ENCODE measurements at regions not wholly inside any gene's neighbourhood (a gene's known extent, or its start where the extent isn't known, plus 50 kb on each side); places are given as distances from the start of the nearest gene placed in this dataset.

DNA sequence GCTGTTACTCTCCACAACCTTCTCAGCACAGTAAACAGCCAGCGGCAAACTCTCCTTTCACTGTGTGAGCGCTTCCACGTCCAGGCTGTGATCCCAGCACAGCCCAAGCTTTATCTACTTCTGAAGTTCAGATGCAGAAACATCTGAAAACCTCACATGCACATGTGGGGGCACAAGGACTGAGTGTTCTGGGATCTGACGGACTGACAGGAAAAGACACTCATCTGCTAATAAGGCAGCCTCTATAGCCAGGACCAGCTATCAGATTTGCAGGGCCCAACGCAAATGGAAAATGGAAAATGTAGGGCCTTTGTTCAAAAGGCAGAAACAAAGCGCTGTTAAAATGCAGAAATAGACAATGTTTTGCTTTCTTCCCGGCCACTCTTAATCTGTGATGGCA lies 133.8 kb upstream of the ARHGAP28 start:
- no peaks in the 10 kb centered on the region for H3K27me3 ChIP-seq (ENCODE audit: insufficient read depth, low read length, poor library complexity, severe bottlenecking)
- ChIA-PET POLR2A (no interaction called here), CTCF (no interaction called here)
- H3K9me3 ChIP-seq (ENCODE audit: low read length), result no peaks in the 10 kb centered on the region
- no peak overlapping the region for H3K4me3 ChIP-seq (ENCODE audit: low read length)
- no peak for DNase-seq
- H3K27me3 Mint-ChIP-seq, result no peaks in the 10 kb centered on the region
- H3K4me1 Mint-ChIP-seq, result no peaks in the 10 kb centered on the region
- H3K27ac ChIP-seq (ENCODE audit: low read depth, low read length), result no peak overlapping the region
- H3K36me3 Mint-ChIP-seq, result no peaks in the 10 kb centered on the region
- peaks cover 0 to 10% (median 7%) of the 10 kb centered on the region in 5 donors for H3K9me3 Mint-ChIP-seq
- H3K4me3 Mint-ChIP-seq, result no peak overlapping the region
- H3K4me1 ChIP-seq (ENCODE audit: insufficient read depth, low read length), result no peaks in the 10 kb centered on the region
- no peaks in the 10 kb centered on the region for H3K36me3 ChIP-seq (ENCODE audit: insufficient read depth, low read length)
- no peak overlapping the region for H3K27ac Mint-ChIP-seq

DNA sequence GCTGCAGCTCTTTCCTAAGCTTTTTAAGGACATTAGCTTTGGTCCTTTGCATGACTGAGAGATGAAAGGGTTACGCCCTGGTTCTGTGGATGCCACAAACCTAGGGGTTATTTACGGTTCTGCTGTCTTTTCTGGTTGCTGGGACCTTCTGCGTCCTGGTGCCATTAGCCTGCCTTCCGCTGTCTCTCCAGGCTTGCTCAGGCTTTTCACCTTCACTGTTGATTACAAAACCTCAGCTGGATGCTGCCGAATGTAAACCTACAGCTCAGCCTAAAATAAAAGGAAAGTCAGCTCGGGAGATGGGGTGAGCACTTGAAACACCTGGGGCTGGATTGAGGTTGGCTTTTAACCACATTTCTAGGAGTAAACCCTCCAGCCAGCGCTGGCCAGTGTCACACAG lies 130.9 kb upstream of the ARHGAP28 start:
- DNase-seq, result no peak
- H3K4me3 ChIP-seq (ENCODE audit: low read length), result no peak overlapping the region
- no peaks in the 10 kb centered on the region for H3K36me3 Mint-ChIP-seq
- POLR2A ChIA-PET, result no interaction called here
- CTCF ChIA-PET, result no interaction called here
- H3K9me3 ChIP-seq (ENCODE audit: low read length), result no peaks in the 10 kb centered on the region
- H3K4me1 ChIP-seq (ENCODE audit: insufficient read depth, low read length), result no peaks in the 10 kb centered on the region
- no peaks in the 10 kb centered on the region for H3K27me3 ChIP-seq (ENCODE audit: insufficient read depth, low read length, poor library complexity, severe bottlenecking)
- H3K27ac Mint-ChIP-seq, result no peak overlapping the region
- H3K4me3 Mint-ChIP-seq, result no peak overlapping the region
- no peak overlapping the region for H3K27ac ChIP-seq (ENCODE audit: low read depth, low read length)
- peaks cover 0 to 10% (median 4%) of the 10 kb centered on the region in 5 donors for H3K9me3 Mint-ChIP-seq
- H3K4me1 Mint-ChIP-seq, result no peaks in the 10 kb centered on the region
- H3K27me3 Mint-ChIP-seq, result peaks cover 0 to 2% of the 10 kb centered on the region in 2 donors
- no peaks in the 10 kb centered on the region for H3K36me3 ChIP-seq (ENCODE audit: insufficient read depth, low read length)

- Mint-ChIP-seq H3K36me3 (no peaks in the 10 kb centered on the region), H3K9me3 (peaks cover 0 to 7% (median 4%) of the 10 kb centered on the region in 5 donors)
- CTCF ChIA-PET, result no interaction called here
Observed at GRCh38 chr18:6600667-6601167, 128.8 kb upstream of the ARHGAP28 start.

GRCh38 chr18:6601241-6601640 lies 128.3 kb upstream of the ARHGAP28 start:
- CTCF ChIA-PET, result no interaction called here
- Mint-ChIP-seq H3K27ac (no peak overlapping the region), H3K36me3 (no peaks in the 10 kb centered on the region), H3K9me3 (peaks cover 0 to 7% (median 3%) of the 10 kb centered on the region in 5 donors), H3K4me3 (no peak overlapping the region), H3K27me3 (peaks cover 0 to 2% of the 10 kb centered on the region in 2 donors), H3K4me1 (no peaks in the 10 kb centered on the region)
- Histone ChIP-seq H3K4me1 (ENCODE audit: insufficient read depth, low read length) (no peaks in the 10 kb centered on the region), H3K27me3 (ENCODE audit: insufficient read depth, low read length, poor library complexity, severe bottlenecking) (no peaks in the 10 kb centered on the region), H3K36me3 (ENCODE audit: insufficient read depth, low read length) (no peaks in the 10 kb centered on the region), H3K27ac (ENCODE audit: low read depth, low read length) (no peak overlapping the region), H3K4me3 (ENCODE audit: low read length) (no peak overlapping the region), H3K9me3 (ENCODE audit: low read length) (no peaks in the 10 kb centered on the region)
- no peak for DNase-seq
- POLR2A ChIA-PET, result no interaction called here

More at GRCh38 chr18:6600667-6601167, 128.8 kb upstream of the ARHGAP28 start:
- Histone ChIP-seq H3K4me1 (ENCODE audit: insufficient read depth, low read length) (no peaks in the 10 kb centered on the region), H3K4me3 (ENCODE audit: low read length) (no peak overlapping the region), H3K27ac (ENCODE audit: low read depth, low read length) (no peak overlapping the region), H3K27me3 (ENCODE audit: insufficient read depth, low read length, poor library complexity, severe bottlenecking) (no peaks in the 10 kb centered on the region), H3K36me3 (ENCODE audit: insufficient read depth, low read length) (no peaks in the 10 kb centered on the region), H3K9me3 (ENCODE audit: low read length) (no peaks in the 10 kb centered on the region)
- POLR2A ChIA-PET, result no interaction called here
- no peak overlapping the region for H3K27ac Mint-ChIP-seq
- H3K4me3 Mint-ChIP-seq, result no peak overlapping the region
- H3K4me1 Mint-ChIP-seq, result no peaks in the 10 kb centered on the region
- peaks cover 0 to 2% of the 10 kb centered on the region in 2 donors for H3K27me3 Mint-ChIP-seq
- no peak for DNase-seq

DNA sequence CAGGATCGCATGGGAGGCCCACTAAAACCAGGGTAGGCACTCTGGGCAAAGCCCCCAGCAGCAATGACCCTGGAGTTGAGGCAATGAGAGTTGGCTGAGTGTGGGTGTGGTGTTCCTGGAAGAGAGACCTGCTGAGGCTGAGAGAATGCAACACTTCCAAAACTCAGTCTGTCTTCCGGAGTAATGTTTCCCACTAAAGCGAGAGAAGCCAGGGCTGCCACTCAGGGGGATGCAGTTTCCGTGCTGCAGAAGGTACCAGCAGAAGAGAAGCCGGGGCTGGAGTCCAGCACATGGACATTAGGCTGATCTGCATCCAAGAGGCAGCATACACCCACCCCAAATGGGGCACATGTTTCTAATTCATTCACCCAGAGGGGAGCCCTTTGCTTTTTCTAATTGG lies 127.2 kb upstream of the ARHGAP28 start:
- Histone ChIP-seq H3K36me3 (ENCODE audit: insufficient read depth, low read length) (no peaks in the 10 kb centered on the region), H3K27me3 (ENCODE audit: insufficient read depth, low read length, poor library complexity, severe bottlenecking) (no peaks in the 10 kb centered on the region), H3K4me1 (ENCODE audit: insufficient read depth, low read length) (no peaks in the 10 kb centered on the region), H3K4me3 (ENCODE audit: low read length) (no peak overlapping the region), H3K27ac (ENCODE audit: low read depth, low read length) (no peak overlapping the region), H3K9me3 (ENCODE audit: low read length) (no peaks in the 10 kb centered on the region)
- no peaks in the 10 kb centered on the region for H3K4me1 Mint-ChIP-seq
- peak overlapping the region in 1 of 7 donors; percentile 3 for H3K4me3 Mint-ChIP-seq
- peaks cover 0 to 7% (median 2%) of the 10 kb centered on the region in 5 donors for H3K9me3 Mint-ChIP-seq
- no peak for DNase-seq
- ChIA-PET POLR2A (no interaction called here), CTCF (no interaction called here)
- H3K27me3 Mint-ChIP-seq, result peaks cover 0 to 2% of the 10 kb centered on the region in 2 donors
- H3K36me3 Mint-ChIP-seq, result no peaks in the 10 kb centered on the region
- H3K27ac Mint-ChIP-seq, result no peak overlapping the region

- no peak overlapping the region for H3K4me3 Mint-ChIP-seq
- Histone ChIP-seq H3K9me3 (ENCODE audit: low read length) (no peaks in the 10 kb centered on the region), H3K36me3 (ENCODE audit: insufficient read depth, low read length) (no peaks in the 10 kb centered on the region), H3K27me3 (ENCODE audit: insufficient read depth, low read length, poor library complexity, severe bottlenecking) (no peaks in the 10 kb centered on the region), H3K27ac (ENCODE audit: low read depth, low read length) (no peak overlapping the region), H3K4me1 (ENCODE audit: insufficient read depth, low read length) (no peaks in the 10 kb centered on the region), H3K4me3 (ENCODE audit: low read length) (no peak overlapping the region)
- ChIA-PET CTCF (no interaction called here), POLR2A (no interaction called here)
- no peak overlapping the region for H3K27ac Mint-ChIP-seq
- H3K9me3 Mint-ChIP-seq, result peaks cover 0 to 9% (median 2%) of the 10 kb centered on the region in 5 donors
- DNase-seq, result no peak
- H3K27me3 Mint-ChIP-seq, result peaks cover 0 to 2% of the 10 kb centered on the region in 2 donors
- no peaks in the 10 kb centered on the region for H3K4me1 Mint-ChIP-seq
- no peaks in the 10 kb centered on the region for H3K36me3 Mint-ChIP-seq
Observed at GRCh38 chr18:6604573-6604941, 125.0 kb upstream of the ARHGAP28 start.

GRCh38 chr18:6605115-6605869 lies 124.2 kb upstream of the ARHGAP28 start:
- no peaks in the 10 kb centered on the region for H3K9me3 ChIP-seq (ENCODE audit: low read length)
- CTCF ChIA-PET, result no interaction called here
- no peak overlapping the region for H3K4me3 ChIP-seq (ENCODE audit: low read length)
- no peak for DNase-seq
- no peaks in the 10 kb centered on the region for H3K4me1 ChIP-seq (ENCODE audit: insufficient read depth, low read length)
- no peak overlapping the region for H3K27ac ChIP-seq (ENCODE audit: low read depth, low read length)
- H3K36me3 Mint-ChIP-seq, result no peaks in the 10 kb centered on the region
- no peak overlapping the region for H3K27ac Mint-ChIP-seq
- peaks cover 0 to 9% (median 2%) of the 10 kb centered on the region in 5 donors for H3K9me3 Mint-ChIP-seq
- no peaks in the 10 kb centered on the region for H3K36me3 ChIP-seq (ENCODE audit: insufficient read depth, low read length)
- no peaks in the 10 kb centered on the region for H3K4me1 Mint-ChIP-seq
- no peak overlapping the region for H3K4me3 Mint-ChIP-seq
- H3K27me3 ChIP-seq (ENCODE audit: insufficient read depth, low read length, poor library complexity, severe bottlenecking), result no peaks in the 10 kb centered on the region
- POLR2A ChIA-PET, result no interaction called here
- peaks cover 0 to 2% of the 10 kb centered on the region in 2 donors for H3K27me3 Mint-ChIP-seq

DNA sequence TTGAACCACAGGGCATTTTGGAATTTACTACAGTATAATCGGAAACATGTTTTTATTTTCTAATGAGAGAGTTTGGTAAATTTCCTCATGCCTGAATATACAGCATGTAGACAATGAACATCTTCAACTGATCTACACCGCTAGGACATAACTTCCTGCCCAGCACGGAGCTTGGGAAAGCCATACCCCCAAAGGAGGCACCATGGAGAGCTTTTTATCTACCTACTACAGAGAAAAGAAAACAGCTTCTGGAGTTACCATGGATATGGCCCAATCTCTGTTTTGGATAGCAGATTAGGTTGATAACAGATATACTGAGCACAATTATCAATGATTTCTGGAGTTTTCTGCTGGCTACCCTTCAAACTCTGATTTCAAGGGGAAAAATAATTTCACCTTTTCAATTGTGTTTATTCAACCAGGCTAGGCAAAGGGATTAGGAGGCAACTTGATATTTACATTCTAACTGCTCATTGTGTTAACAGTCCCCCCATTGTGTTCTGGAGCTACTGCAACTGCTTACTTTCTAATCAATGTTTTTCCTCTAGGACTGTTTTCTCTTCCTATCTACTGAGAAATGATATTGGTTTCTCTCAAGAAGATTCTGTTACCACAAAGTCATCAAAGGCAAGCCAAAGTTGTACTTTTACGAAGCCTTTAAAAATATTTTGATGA lies 123.0 kb upstream of the ARHGAP28 start:
- POLR2A ChIA-PET, result no interaction called here
- H3K4me3 Mint-ChIP-seq, result no peak overlapping the region
- H3K9me3 Mint-ChIP-seq, result peaks cover 0 to 15% (median 2%) of the 10 kb centered on the region in 5 donors
- Histone ChIP-seq H3K9me3 (ENCODE audit: low read length) (no peaks in the 10 kb centered on the region), H3K4me1 (ENCODE audit: insufficient read depth, low read length) (no peaks in the 10 kb centered on the region), H3K27me3 (ENCODE audit: insufficient read depth, low read length, poor library complexity, severe bottlenecking) (no peaks in the 10 kb centered on the region), H3K36me3 (ENCODE audit: insufficient read depth, low read length) (no peaks in the 10 kb centered on the region), H3K27ac (ENCODE audit: low read depth, low read length) (no peak overlapping the region), H3K4me3 (ENCODE audit: low read length) (no peak overlapping the region)
- no peaks in the 10 kb centered on the region for H3K36me3 Mint-ChIP-seq
- CTCF ChIA-PET, result no interaction called here
- H3K27me3 Mint-ChIP-seq, result peaks cover 0 to 2% of the 10 kb centered on the region in 2 donors
- no peak for DNase-seq
- no peak overlapping the region for H3K27ac Mint-ChIP-seq
- no peaks in the 10 kb centered on the region for H3K4me1 Mint-ChIP-seq
